ENCODE measurements at regions not wholly inside any gene's neighbourhood (a gene's known extent, or its start where the extent isn't known, plus 50 kb on each side); places are given as distances from the start of the nearest gene placed in this dataset.

GRCh38 chr12:125262851-125263250, 197.6 kb downstream of the AACS start:
- Histone ChIP-seq H3K9me3 (no peaks in the 10 kb centered on the region), H3K27me3 (no peaks in the 10 kb centered on the region), H3K4me1 (no peaks in the 10 kb centered on the region), H3K4me3 (no peak overlapping the region), H3K4me2 (no peak overlapping the region), H3K36me3 (no peaks in the 10 kb centered on the region), H3K9ac (no peak overlapping the region), H3K27ac (no peak overlapping the region), H4K20me1 (no peaks in the 10 kb centered on the region)
- no peak for TF ChIP-seq Cebpa-rat (IDR thresholded peaks at IDR 0.05)

- Histone ChIP-seq H3K4me1 (no peaks in the 10 kb centered on the region), H3K9me3 (no peaks in the 10 kb centered on the region), H4K20me1 (no peaks in the 10 kb centered on the region), H3K27me3 (no peaks in the 10 kb centered on the region), H3K27ac (no peak overlapping the region), H3K36me3 (no peaks in the 10 kb centered on the region), H3K4me2 (no peak overlapping the region), H3K9ac (no peak overlapping the region), H3K4me3 (no peak overlapping the region)
- TF ChIP-seq Cebpa-rat (IDR thresholded peaks at IDR 0.05): no peak
Observed at GRCh38 chr12:125263385-125263784, 198.2 kb downstream of the AACS start.

GRCh38 chr12:125267114-125267513, 201.9 kb downstream of the AACS start:
- Histone ChIP-seq H3K27ac (no peak overlapping the region), H3K4me1 (no peaks in the 10 kb centered on the region), H4K20me1 (no peaks in the 10 kb centered on the region), H3K9me3 (no peaks in the 10 kb centered on the region), H3K4me2 (no peak overlapping the region), H3K9ac (no peak overlapping the region), H3K36me3 (no peaks in the 10 kb centered on the region), H3K4me3 (no peak overlapping the region), H3K27me3 (no peaks in the 10 kb centered on the region)
- no peak for TF ChIP-seq Cebpa-rat (IDR thresholded peaks at IDR 0.05)

GRCh38 chr12:125269276-125269675, 204.0 kb downstream of the AACS start:
- Histone ChIP-seq H3K27ac (no peak overlapping the region), H3K4me1 (no peaks in the 10 kb centered on the region), H3K36me3 (no peaks in the 10 kb centered on the region), H3K9me3 (no peaks in the 10 kb centered on the region), H3K4me2 (no peak overlapping the region), H4K20me1 (no peaks in the 10 kb centered on the region), H3K9ac (no peak overlapping the region), H3K4me3 (no peak overlapping the region), H3K27me3 (no peaks in the 10 kb centered on the region)
- TF ChIP-seq Cebpa-rat (IDR thresholded peaks at IDR 0.05): no peak

DNA sequence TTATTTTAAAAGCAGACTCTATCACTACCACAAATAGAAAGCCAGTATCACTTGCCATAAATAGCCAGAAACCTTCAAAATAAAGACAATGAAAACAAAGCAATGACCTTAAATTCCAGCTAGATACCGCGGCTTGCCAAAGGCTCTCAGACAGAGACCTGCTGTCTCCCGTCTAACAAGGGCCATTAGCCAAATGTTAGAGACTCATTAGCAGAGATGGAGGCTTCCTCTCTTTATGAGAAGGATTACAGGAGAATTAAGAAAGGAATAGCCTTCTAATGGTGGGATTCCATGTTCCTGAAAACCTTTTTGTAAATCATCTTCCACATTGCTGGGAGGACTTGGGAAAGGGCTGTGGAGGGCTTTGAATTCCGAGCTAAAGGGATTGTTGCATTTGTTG, 206.7 kb downstream of the AACS start:
- no peak overlapping the region for H3K9ac ChIP-seq
- H3K4me2 ChIP-seq: no peak overlapping the region
- no peaks in the 10 kb centered on the region for H4K20me1 ChIP-seq
- no peak overlapping the region for H3K27ac ChIP-seq
- TF ChIP-seq Cebpa-rat (IDR thresholded peaks at IDR 0.05): no peak
- no peak overlapping the region for H3K4me3 ChIP-seq
- no peaks in the 10 kb centered on the region for H3K9me3 ChIP-seq
- H3K4me1 ChIP-seq: no peaks in the 10 kb centered on the region
- no peaks in the 10 kb centered on the region for H3K27me3 ChIP-seq
- H3K36me3 ChIP-seq: no peaks in the 10 kb centered on the region

- Histone ChIP-seq H3K27me3 (no peaks in the 10 kb centered on the region), H3K4me2 (no peak overlapping the region), H3K36me3 (no peaks in the 10 kb centered on the region), H3K9me3 (no peaks in the 10 kb centered on the region), H3K4me3 (no peak overlapping the region), H3K4me1 (no peaks in the 10 kb centered on the region), H3K27ac (no peak overlapping the region), H4K20me1 (no peaks in the 10 kb centered on the region), H3K9ac (no peak overlapping the region)
- TF ChIP-seq Cebpa-rat (IDR thresholded peaks at IDR 0.05): no peak
Observed at GRCh38 chr12:125272383-125272933, 207.2 kb downstream of the AACS start.

DNA sequence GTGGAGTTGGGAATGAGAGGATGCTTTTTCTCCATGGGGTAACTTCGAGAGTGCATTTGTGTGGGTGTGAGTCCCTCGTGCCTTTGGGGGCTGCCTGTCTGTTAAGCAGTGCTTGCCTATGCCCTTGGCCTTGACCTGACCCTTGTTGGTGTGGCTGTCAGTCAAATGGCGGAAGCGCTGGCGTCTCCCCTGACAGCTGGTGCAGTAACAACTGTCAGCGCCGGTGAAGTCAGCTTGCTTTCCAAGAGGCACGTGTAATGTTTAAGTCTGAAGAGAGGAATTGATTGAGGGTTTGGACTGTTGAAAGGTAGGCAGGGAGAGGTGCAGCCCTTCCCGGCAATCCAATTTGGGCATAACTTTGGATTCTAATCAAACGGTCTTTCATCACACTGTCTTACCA, 211.3 kb downstream of the AACS start:
- Histone ChIP-seq H3K36me3 (no peaks in the 10 kb centered on the region), H4K20me1 (no peaks in the 10 kb centered on the region), H3K4me2 (no peak overlapping the region), H3K4me3 (no peak overlapping the region), H3K9me3 (no peaks in the 10 kb centered on the region), H3K9ac (no peak overlapping the region), H3K27ac (no peak overlapping the region), H3K4me1 (no peaks in the 10 kb centered on the region), H3K27me3 (no peaks in the 10 kb centered on the region)
- TF ChIP-seq Cebpa-rat (IDR thresholded peaks at IDR 0.05): no peak

GRCh38 chr12:125280482-125281377, 215.5 kb downstream of the AACS start:
- H3K27ac ChIP-seq: no peak overlapping the region
- no peaks in the 10 kb centered on the region for H3K4me1 ChIP-seq
- H3K9ac ChIP-seq: no peak overlapping the region
- no peaks in the 10 kb centered on the region for H4K20me1 ChIP-seq
- no peak overlapping the region for H3K4me2 ChIP-seq
- H3K27me3 ChIP-seq: no peaks in the 10 kb centered on the region
- no peaks in the 10 kb centered on the region for H3K9me3 ChIP-seq
- TF ChIP-seq Cebpa-rat (IDR thresholded peaks at IDR 0.05): no peak
- no peak overlapping the region for H3K4me3 ChIP-seq
- H3K36me3 ChIP-seq: no peaks in the 10 kb centered on the region

DNA sequence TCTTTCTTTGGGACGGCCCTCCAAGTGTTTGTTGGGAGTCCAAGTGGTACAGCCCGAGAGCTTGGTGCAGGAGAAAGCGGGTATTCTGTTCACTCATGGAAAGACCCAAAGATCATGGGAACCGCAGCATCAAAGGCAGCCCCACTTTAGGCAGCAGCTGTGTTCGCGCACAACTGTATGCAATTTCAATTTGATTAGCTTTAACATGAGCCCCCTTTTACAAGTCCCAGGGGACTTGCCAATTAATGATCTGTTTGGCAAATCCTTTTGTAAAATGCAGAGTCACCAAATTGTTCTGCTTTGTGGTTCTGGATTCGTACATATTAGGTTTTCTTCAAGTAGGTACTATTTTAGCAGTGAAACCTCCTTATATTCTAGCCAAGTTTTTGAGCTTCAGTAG, 217.7 kb downstream of the AACS start:
- H3K27me3 ChIP-seq: no peaks in the 10 kb centered on the region
- H3K9me3 ChIP-seq: no peaks in the 10 kb centered on the region
- no peaks in the 10 kb centered on the region for H3K36me3 ChIP-seq
- H3K27ac ChIP-seq: no peak overlapping the region
- no peak for TF ChIP-seq Cebpa-rat (IDR thresholded peaks at IDR 0.05)
- no peaks in the 10 kb centered on the region for H4K20me1 ChIP-seq
- H3K9ac ChIP-seq: no peak overlapping the region
- no peak overlapping the region for H3K4me2 ChIP-seq
- H3K4me3 ChIP-seq: no peak overlapping the region
- no peaks in the 10 kb centered on the region for H3K4me1 ChIP-seq

GRCh38 chr12:125283521-125283920, 218.3 kb downstream of the AACS start:
- no peak overlapping the region for H3K9ac ChIP-seq
- no peak overlapping the region for H3K4me2 ChIP-seq
- no peak for TF ChIP-seq Cebpa-rat (IDR thresholded peaks at IDR 0.05)
- H3K27me3 ChIP-seq: no peaks in the 10 kb centered on the region
- H3K4me3 ChIP-seq: no peak overlapping the region
- no peaks in the 10 kb centered on the region for H3K36me3 ChIP-seq
- H4K20me1 ChIP-seq: no peaks in the 10 kb centered on the region
- no peak overlapping the region for H3K27ac ChIP-seq
- H3K4me1 ChIP-seq: no peaks in the 10 kb centered on the region
- H3K9me3 ChIP-seq: no peaks in the 10 kb centered on the region
